Aorta (tissue), 5 donors: ENCODE measurements at regions not wholly inside any gene's neighbourhood (a gene's known extent, or its start where the extent isn't known, plus 50 kb on each side); places are given as distances from the start of the nearest gene placed in this dataset.

Experiments
- ATAC-seq: fragments of 200-7000 bp; cut with Tn5 transposase; one replicate; pipeline ENCODE4 v1.9.1; 2022; ENCODE audit warnings: moderate library complexity; ENCODE audit not compliant: low FRiP score
- DNase-seq, 2 donors: peaks; one replicate each; pipeline ENCODE4 v3.0.0-alpha.2; 2020
- H3K27ac ChIP-seq, 2 donors: one replicate each; pipeline ENCODE4 v1.5.1; 2013; ENCODE audit warnings: low read length in 2 of 2, mild to moderate bottlenecking in 2 of 2, moderate library complexity in 2 of 2, control low read depth in 1 of 2, inconsistent platforms in 1 of 2, low read depth in 1 of 2
- H3K27me3 ChIP-seq, 2 donors: one replicate each; pipeline ENCODE4 v1.6.1; 2013; ENCODE audit warnings: control low read depth in 1 of 2, low read length in 1 of 2, mild to moderate bottlenecking in 1 of 2, moderate library complexity in 1 of 2; ENCODE audit not compliant: insufficient read depth in 2 of 2, control insufficient read depth in 1 of 2
- H3K36me3 ChIP-seq, 2 donors: one replicate each; pipeline ENCODE4 v1.6.1; 2013; ENCODE audit warnings: control low read depth in 1 of 2, low read length in 1 of 2, mild to moderate bottlenecking in 1 of 2; ENCODE audit not compliant: insufficient read depth in 2 of 2, control insufficient read depth in 1 of 2
- H3K4me1 ChIP-seq, 2 donors: one replicate each; pipeline ENCODE4 v1.6.1; 2013; ENCODE audit warnings: low read length in 2 of 2, control low read depth in 1 of 2, mild to moderate bottlenecking in 1 of 2, moderate library complexity in 1 of 2; ENCODE audit not compliant: insufficient read depth in 2 of 2, control insufficient read depth in 1 of 2
- H3K4me3 ChIP-seq, 2 donors: one replicate each; pipeline ENCODE4 v1.5.1; 2013; ENCODE audit warnings: low read length in 2 of 2, control low read depth in 1 of 2, mild to moderate bottlenecking in 1 of 2
- H3K9me3 ChIP-seq: one replicate; pipeline ENCODE4 v1.6.1; 2013; ENCODE audit warnings: mild to moderate bottlenecking, low read length; ENCODE audit not compliant: control insufficient read depth
- WGBS, 2 donors: extraction: QIAGEN DNeasy Blood & Tissue Kit; methylation state at CpG; one replicate each; pipeline ENCODE4 v1.1.7; 2013; 5-methylcytosine and 5-hydroxymethylcytosine counted together
- intact Hi-C, 2 donors: fragments of 100-400 bp; cut with DNase I; formaldehyde crosslinking; loops; one replicate each; pipeline versions ENCODE4 v1.14.2 to v1.15.0; 2022
- donor health status: healthy with polysubstance abuse.
- donor health status: Bipolar disorder and iron deficiency.
- donor health status: DM: no; HTN: no; CAD: no.
- donor health status: DM: no; HTN: no; CAD: no.
- donor health status: DM: yes; HTN: yes; CAD: no.

- no peak overlapping the region for H3K27ac ChIP-seq
- intact Hi-C loops = no loop called here
- H3K27me3 ChIP-seq = no peaks in the 10 kb centered on the region
- H3K4me3 ChIP-seq = no peak overlapping the region
- no peaks in the 10 kb centered on the region for H3K9me3 ChIP-seq
- DNase-seq (no peak), ATAC-seq (no peak)
- no peaks in the 10 kb centered on the region for H3K4me1 ChIP-seq
- 96 to 97% methylated on average over 9 of the region's 9 CpGs for WGBS, 2 donors
- no peaks in the 10 kb centered on the region for H3K36me3 ChIP-seq
Observed at GRCh38 chr2:66903745-66904465, 469.0 kb downstream of the MEIS1 start.

- Histone ChIP-seq H3K27ac (no peak overlapping the region), H3K4me3 (no peak overlapping the region), H3K9me3 (no peaks in the 10 kb centered on the region), H3K36me3 (no peaks in the 10 kb centered on the region), H3K27me3 (no peaks in the 10 kb centered on the region), H3K4me1 (no peaks in the 10 kb centered on the region)
- intact Hi-C loops = no loop called here
- no peak for ATAC-seq
- DNase-seq = no peak
- 12 to 25% methylated on average over 2 of the region's 2 CpGs for WGBS, 2 donors
Observed at GRCh38 chr2:66915237-66915636, 480.3 kb downstream of the MEIS1 start.

- WGBS, 2 donors = 68 to 75% methylated on average over 1 of the region's 1 CpG
- intact Hi-C loops = no loop called here
- Histone ChIP-seq H3K36me3 (no peaks in the 10 kb centered on the region), H3K27ac (no peak overlapping the region), H3K27me3 (no peaks in the 10 kb centered on the region), H3K4me1 (no peaks in the 10 kb centered on the region), H3K9me3 (no peaks in the 10 kb centered on the region), H3K4me3 (no peak overlapping the region)
- no peak for DNase-seq
- no peak for ATAC-seq
Observed at GRCh38 chr2:66919286-66919685, 477.8 kb upstream of the ETAA1 start.

GRCh38 chr2:66920415-66920814, 476.7 kb upstream of the ETAA1 start:
- intact Hi-C loops = no loop called here
- no peaks in the 10 kb centered on the region for H3K27me3 ChIP-seq
- H3K4me1 ChIP-seq = no peaks in the 10 kb centered on the region
- H3K9me3 ChIP-seq = no peaks in the 10 kb centered on the region
- 68% methylated on average over 2 of the region's 2 CpGs for WGBS, 2 donors
- ATAC-seq (no peak), DNase-seq (no peak)
- H3K36me3 ChIP-seq = no peaks in the 10 kb centered on the region
- no peak overlapping the region for H3K27ac ChIP-seq
- H3K4me3 ChIP-seq = no peak overlapping the region

GRCh38 chr2:66925128-66925527, 472.0 kb upstream of the ETAA1 start:
- no peaks in the 10 kb centered on the region for H3K4me1 ChIP-seq
- DNase-seq (no peak), ATAC-seq (no peak)
- intact Hi-C loops = no loop called here
- H3K9me3 ChIP-seq = no peaks in the 10 kb centered on the region
- H3K36me3 ChIP-seq = no peaks in the 10 kb centered on the region
- H3K27ac ChIP-seq = no peak overlapping the region
- WGBS, 2 donors = 96% methylated on average over 1 of the region's 1 CpG
- no peaks in the 10 kb centered on the region for H3K27me3 ChIP-seq
- no peak overlapping the region for H3K4me3 ChIP-seq

GRCh38 chr2:66926594-66927112, 470.5 kb upstream of the ETAA1 start:
- Histone ChIP-seq H3K27me3 (no peaks in the 10 kb centered on the region), H3K9me3 (no peaks in the 10 kb centered on the region), H3K27ac (no peak overlapping the region), H3K36me3 (no peaks in the 10 kb centered on the region), H3K4me3 (no peak overlapping the region), H3K4me1 (no peaks in the 10 kb centered on the region)
- DNase-seq = no peak
- 77 to 91% methylated on average over 6 of the region's 6 CpGs for WGBS, 2 donors
- intact Hi-C loops = no loop called here
- ATAC-seq = no peak

GRCh38 chr2:66929632-66930338, 467.3 kb upstream of the ETAA1 start:
- no peak overlapping the region for H3K27ac ChIP-seq

GRCh38 chr2:66930339-66931220, 466.6 kb upstream of the ETAA1 start:
- no peak for ATAC-seq
- no peaks in the 10 kb centered on the region for H3K27me3 ChIP-seq
- DNase-seq = no peak
- WGBS, 2 donors = 88 to 89% methylated on average over 3 of the region's 3 CpGs
- no peaks in the 10 kb centered on the region for H3K9me3 ChIP-seq
- no peak overlapping the region for H3K4me3 ChIP-seq
- H3K4me1 ChIP-seq = no peaks in the 10 kb centered on the region
- no peak overlapping the region for H3K27ac ChIP-seq
- intact Hi-C loops = no loop called here
- H3K36me3 ChIP-seq = no peaks in the 10 kb centered on the region

More at GRCh38 chr2:66929632-66930338, 467.3 kb upstream of the ETAA1 start:
- no peaks in the 10 kb centered on the region for H3K36me3 ChIP-seq
- no peaks in the 10 kb centered on the region for H3K27me3 ChIP-seq
- ATAC-seq (no peak), DNase-seq (peak; percentile 73 to 75)
- H3K4me3 ChIP-seq = no peak overlapping the region
- WGBS, 2 donors = 54 to 56% methylated on average over 8 of the region's 8 CpGs
- no peaks in the 10 kb centered on the region for H3K4me1 ChIP-seq
- no peaks in the 10 kb centered on the region for H3K9me3 ChIP-seq
- intact Hi-C loops = no loop called here
